Activated CD8-positive, alpha-beta memory T cell treated with anti-CD3 and anti-CD28 coated beads, Interleukin-2, amount 50 U/mL, for 24 hours (primary cell): ENCODE measurements at regions not wholly inside any gene's neighbourhood (a gene's known extent, or its start where the extent isn't known, plus 50 kb on each side); places are given as distances from the start of the nearest gene placed in this dataset.

Experiments used
- DNase-seq: peaks from one replicate; pipeline ENCODE4 v3.0.0-alpha.2; 2020; ENCODE audit errors: extremely low read depth

DNA sequence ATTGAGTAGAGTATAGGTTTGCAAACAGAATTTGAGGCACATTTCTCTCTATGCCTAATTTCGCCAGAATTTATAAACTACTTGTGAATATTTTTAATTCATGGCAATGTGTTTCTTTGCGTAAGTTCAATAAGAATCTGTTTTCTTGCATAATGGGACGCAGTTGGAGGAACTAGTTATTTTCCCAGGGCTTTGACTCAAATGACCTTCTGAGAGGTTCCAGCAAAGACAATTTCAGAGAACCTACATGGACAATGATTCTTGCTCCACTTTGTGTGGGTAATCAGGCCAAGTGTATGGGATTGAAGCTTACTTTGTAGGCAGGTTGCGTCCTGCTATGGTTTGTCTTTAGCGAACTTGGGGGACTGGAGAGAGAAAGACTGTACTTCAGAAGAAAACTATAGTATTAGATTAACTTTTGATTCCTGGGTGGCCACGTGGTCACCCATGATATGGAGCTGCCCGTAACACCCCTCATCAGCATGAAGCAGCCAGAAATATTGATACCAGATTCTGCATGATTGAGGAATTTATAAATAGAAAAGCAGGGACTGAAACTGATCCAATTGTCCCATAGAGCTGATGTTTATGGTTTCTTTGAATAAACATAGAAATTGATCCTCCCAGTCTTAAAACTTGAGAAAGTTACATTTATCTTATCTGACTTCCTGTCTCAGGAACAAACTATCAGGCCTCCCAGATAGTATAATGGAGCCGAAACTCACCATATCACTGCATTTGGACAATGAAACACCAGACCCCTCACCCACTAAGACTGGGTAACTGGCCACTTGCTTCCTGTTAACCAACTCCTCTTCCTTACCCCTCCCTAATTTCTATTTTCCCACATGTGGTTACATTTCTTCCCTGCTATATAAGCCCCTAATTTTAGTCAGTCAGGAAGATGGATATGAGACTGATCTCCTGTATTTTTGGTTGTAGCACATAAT, 815.3 kb upstream of the HS6ST1 start:
- no peak for DNase-seq

DNA sequence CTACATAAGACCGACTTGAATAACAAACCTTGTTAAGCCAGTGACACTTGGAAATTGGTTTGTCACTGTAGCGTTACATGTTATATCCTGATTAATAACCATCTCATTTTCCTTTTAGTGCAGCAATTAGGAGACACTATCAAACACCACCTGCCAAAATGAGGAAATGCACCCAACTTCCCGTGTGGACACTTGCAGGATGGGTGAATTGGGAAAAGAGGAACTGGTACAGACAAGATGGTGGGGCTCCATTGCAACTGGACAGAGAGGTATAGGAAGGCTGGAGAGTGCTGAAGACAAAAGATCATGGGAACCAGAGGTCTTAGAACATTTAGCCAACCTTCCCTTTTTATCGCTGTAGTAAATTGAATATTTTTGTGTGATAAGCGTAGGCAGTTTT, 816.3 kb upstream of the HS6ST1 start:
- no peak for DNase-seq

DNA sequence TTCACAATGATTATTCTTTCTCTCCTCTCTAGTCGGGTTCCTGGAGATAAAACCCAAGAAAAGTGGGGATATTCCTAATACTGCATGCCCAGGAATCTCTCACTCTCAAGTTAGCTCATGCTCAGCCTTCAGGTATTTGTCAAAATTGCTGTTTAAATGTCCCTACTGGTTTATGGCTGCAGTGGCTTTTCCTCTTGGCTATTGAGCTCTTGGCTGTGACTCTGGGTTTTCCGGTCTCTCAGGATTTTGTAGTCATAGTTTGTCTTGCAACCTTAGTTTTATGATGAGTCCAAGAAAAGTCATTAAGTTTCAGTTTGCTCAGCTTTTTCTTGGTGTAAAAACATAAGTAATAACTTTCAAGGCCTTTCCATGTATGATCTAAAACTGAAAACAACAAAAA, 820.7 kb upstream of the HS6ST1 start:
- no peak for DNase-seq

DNA sequence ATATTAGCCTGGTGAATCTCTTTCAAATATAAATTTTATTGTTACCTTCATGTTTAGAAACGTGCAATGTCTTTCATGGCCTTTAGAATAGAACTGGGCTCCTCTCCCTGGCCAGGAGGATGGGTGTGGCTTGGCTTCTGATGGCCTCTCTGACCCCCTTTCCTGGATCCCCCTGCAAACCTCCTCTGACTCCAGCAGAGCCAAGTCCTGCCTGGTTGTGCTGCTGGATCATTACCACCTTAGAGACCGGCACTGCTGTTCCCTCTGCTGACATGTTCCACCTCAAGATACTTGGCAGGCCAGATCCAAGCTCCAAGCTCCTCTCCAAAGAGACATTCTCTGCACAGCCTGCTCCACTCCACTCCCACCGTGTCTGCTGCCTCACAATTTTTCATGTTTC, 823.8 kb upstream of the HS6ST1 start:
- DNase-seq = no peak

DNA sequence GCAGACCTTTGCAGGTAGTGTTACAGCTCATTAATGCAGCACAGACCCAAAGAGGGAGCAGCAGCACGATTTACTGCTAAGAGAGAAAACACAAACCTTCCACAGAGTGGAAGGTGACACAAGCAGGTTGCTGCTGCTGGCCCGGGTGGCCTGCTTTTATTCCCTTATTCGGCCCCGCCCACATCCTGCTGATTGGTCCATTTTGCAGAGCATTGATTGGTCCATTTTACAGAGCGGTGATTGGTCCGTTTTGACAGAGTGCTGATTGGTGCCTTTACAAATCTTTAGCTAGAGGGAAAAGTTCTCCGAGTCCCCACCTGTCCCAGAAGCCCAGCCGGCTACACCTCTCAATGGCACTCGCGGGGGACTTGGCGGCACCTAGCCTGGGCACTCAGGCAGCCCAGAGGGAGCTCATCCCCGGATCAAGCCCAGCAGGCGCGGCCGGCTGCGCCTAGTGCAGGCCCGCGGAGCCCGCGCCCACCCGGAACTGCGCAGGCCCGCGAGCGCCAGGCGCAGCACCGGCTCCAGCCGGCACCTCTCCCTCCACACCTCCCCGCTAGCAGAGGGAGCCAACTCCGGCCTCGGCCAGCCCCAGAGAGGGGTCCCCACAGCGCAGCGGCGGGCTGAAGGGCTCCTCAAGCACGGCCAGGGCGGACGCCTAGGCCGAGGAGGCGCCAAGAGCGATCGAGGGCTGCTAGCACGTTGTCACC, 825.6 kb upstream of the HS6ST1 start:
- DNase-seq = no peak

DNA sequence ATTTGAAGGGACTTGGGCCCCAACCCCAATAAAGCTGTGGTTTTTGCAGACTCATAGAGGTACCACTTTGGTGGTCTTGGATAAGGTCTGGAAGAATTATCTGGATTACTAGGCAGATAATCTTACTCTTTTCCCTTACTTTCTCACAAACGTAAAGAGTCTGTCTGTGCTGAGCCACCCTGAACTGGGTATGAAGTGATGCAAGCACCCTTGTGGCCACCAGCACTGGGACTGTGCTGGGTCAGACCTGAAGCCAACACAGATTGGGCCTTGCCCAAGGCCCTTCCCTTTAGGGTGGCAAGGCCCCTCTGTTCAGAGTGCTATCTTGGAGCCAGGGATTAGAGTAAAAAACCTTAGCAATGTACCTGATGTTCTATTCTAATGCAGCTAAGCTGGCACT, 827.0 kb upstream of the RAB6C start:
- no peak for DNase-seq

DNA sequence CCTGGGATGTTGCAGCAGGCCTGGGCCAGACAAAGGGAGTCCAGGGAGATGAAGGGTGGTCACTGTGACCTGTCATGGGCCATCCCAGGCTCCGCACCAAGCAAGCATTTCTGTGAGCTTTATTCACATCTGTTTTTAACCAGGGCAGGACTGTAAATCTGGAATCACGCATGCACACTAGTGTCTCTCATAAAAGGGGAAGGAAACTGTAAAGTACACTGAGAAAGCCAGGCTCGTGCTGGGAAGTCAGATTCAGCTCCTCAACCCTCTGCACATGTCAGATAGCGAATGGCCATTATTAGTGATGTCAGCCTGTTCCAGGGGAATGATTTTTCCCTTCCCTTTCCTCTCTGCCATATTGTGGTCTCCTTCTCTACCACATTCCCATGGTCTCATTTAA, 818.6 kb upstream of the RAB6C start:
- DNase-seq = no peak

DNA sequence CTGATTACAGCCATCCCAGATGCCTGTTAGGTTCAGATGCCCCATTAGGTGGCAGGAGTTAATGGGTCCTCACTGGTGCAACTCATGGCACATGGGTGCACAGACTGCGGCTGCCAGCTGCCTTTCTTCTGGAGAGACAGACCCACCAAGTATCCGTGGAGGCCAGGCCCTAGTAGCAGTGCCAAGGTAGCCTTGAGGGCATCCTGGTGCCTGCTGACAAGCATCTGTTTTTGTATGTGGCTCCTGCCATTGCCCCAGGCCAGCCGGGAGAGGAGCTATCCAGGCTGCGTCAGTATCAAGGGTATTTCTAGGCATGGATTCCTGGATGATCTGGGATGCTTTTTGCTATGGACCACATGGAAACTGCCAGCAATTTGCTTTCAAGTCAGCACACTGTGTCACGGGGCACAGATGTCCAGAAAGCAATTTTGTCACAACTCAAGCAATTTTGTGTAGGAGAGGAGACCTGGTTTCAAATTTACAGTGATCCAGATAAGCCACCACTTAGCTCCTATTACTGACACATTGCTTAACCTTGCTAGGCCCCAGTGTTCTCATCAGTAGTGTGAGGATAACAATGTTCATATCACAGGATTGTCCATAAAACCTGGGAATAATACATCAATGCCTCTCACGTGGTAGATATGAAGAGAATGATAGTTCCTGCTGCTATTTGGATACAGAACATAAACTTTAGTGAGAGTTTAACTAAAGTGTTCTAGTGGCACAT, 815.1 kb upstream of the RAB6C start:
- DNase-seq = no peak

DNA sequence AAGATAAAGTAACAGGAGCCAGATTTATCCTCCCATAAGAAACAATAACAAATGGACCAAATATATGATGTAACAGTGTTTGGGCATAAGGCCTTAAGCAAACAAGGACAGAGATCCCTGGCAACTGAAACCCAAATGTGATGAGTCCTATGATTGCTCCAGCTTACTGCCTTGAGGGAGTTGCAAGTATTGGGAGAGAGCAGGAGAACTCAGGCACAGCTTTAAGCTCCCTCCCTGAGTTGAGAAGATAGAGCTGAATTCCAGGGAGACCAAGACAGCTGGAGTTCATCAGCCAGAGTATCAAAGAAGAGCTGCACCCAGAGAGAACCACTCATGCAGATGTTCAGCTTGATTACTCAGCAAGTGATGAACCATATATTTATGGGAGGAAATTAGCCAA, 814.5 kb upstream of the RAB6C start:
- DNase-seq = no peak

DNA sequence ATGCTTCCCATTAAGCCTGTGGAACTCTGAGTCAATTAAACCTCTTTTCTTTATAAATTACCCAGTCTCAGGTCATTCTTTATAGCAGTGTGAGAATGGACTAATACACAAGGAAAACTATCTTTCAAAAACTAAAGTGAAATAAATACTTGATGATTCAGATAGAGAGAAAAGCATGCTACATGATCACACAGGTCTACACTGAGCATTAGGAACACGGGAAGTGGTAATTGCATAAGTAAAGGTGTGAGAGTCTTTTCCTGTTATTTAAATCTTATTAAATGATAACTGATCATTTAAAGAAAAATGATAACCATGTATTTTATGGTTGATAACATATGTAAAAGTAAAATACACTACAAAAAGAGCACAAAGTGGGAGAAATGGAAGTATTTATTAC, 812.0 kb upstream of the RAB6C start:
- DNase-seq = no peak

DNA sequence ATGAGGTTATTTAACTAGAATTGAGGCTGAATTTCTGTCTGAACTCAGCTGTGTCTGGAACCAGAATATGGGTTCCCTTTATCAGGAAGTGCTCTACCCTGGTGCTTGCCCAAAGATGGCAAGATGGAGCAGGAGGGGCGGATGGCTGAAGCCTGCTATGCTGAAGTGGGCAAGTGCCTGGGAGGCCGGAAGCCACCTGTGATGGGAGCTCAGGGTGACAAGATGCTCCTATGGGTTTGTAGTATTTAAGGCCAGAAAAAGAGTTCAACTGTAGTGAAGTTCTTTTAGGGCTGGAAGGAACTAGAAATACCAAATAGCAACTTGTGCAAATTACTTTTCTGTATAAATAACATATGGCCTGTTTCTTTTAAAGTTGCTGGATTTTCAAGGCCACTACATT, 808.9 kb upstream of the RAB6C start:
- DNase-seq = no peak

DNA sequence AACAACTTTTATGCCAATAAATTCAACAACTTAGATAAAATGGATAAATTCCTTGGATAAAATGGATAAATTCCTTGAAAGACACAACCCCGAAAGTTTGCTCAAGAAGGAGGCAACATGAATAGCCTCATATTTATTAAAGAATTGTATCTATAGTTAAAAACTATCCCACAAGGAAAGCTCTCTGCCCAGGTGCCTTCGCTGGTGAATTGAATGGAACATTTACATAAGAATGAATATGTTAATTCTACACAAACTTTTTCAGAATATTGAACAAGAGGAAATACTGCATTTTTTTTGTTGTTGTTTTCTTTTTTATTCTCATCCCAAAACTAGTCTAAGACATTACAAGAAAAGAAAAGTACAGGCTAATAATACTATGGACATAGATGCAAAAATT, 805.3 kb upstream of the RAB6C start:
- DNase-seq = no peak

DNA sequence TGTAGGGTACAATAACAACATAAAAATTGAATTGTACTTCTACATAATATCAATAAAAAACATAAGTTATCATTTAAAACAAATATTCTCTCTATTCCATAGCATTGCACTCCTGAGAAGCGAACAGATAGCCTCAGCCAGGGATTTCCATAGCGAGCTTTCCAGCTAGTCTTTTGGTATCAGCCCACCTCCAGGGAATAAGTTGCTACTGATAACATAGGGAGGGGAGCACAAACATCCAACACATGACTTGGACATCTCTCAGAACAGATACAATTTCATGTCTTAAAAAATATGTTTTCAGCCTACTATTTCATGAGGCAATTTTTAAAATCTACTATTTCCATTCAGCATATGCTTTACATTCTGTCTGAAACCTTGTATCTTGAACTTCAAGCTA, 804.4 kb upstream of the RAB6C start:
- DNase-seq = no peak

DNA sequence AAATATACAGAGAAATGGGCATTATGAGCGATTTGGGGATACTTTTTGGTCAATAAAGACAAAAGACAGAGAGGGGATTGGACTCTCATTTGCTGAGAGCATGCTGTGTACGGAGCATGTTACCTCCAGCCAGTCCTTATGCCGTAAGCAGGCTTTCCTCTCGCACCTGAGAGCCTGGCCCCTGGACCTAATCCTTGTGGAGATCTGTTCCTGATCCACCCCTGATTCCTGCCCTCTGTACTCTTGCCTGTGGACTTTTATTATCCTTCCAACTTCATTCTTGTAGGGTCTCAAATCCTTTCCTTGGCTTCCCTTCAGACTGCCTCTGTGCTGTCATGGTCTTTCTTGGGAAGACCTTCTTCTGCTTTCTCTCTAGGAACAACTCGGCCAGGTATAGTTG, 803.1 kb upstream of the RAB6C start:
- no peak for DNase-seq

DNA sequence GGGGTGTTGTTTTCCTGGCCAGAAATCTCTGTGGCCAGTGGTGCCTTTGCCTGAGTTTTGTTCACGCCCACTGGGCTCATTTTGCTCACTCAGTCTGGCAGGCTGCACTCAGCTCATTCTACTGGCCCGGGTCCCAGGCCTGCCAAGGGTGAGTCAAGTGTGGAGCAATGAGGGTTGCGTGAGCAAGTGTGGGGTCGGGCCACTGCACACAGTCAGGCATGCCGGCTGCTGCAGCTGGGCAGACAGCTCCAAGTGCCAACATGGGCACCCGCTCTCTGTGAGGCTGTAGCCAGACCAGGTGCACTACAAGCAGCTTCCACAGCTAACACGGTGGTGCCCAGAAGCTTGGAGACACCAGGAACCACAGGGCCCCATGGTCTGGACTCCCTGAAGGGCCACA, 801.1 kb upstream of the RAB6C start:
- DNase-seq = no peak

DNA sequence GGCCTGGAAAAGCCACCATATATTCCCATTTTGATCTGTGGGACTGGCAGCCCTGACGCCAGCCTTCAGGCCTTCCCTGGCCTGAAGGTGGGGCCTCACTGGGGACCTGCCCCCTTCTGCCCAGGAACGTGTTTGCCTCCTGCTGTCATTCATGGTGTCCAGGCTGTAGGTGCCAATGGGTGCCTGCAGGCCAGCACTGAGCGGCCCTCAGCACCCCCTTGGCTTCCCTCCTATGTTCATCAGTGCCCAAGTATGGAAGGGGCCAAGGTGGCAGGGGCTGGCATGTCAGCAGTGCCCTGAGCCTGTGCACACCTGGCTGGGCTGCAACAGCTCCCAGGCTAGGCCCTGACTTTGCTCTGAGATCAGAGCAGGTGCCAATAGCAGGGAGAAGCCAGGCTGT, 800.3 kb upstream of the RAB6C start:
- DNase-seq = no peak

DNA sequence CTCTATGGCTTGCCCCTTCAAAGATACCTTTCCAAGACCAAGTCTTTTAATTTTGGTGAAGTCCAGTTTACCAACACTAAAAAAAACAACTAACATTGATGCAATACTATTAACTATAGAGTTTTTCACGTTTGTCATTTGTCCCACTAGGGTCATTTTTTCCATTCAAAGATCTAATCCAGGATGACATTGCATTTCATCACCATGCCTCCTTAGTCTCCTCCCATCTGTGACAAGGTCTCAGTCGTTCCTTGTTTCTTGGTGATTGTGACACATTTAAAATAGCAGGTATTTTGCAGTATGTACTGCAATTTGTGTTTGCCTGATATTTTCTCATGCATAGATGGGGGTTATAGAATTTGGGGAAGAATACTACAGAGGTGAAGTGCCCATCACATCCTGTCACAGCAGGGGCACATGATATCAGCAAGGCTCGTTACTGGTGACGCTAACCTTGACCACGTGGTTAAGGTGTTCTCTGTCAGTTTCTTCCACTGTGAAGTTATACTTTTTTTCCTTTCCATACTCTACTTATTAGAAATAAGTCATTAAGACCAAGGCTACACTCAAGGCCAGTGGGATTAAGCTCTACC, 799.2 kb upstream of the RAB6C start:
- DNase-seq = no peak

DNA sequence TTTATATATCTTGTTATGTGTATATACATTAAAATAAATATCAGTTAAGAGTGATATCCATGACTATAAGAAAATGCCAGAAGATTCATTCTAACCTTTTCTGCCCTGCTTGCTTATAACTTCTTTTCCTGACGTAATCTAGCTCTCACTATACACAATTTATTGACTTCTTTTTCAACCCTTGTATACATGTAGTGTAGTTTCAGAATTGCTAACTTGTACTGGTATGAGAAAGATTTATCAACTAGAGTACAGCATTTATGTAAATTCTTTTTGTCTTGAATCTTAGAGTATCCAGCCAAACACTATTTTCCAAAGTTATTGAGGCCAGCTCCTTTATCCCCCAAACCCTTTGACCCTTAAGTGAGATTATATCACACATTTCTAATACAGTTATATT, 798.0 kb upstream of the RAB6C start:
- DNase-seq = no peak

DNA sequence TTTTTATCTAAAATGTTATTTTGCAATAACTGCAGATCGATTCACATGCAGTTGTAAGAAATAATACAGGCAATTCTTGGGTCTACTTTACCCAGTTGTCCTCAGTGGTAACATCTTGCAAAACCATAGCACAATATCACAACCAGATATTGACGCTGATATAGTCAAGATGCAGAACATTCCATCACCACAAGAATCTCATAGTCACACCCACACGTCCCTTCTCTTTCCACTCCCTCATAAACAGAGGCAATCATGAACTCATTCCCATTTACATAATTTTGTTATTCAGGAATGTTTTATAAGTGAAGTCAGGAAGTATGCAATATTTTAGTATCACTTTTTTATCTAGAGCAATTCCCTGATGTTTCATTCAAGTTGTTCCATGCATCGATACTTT, 797.5 kb upstream of the RAB6C start:
- no peak for DNase-seq

DNA sequence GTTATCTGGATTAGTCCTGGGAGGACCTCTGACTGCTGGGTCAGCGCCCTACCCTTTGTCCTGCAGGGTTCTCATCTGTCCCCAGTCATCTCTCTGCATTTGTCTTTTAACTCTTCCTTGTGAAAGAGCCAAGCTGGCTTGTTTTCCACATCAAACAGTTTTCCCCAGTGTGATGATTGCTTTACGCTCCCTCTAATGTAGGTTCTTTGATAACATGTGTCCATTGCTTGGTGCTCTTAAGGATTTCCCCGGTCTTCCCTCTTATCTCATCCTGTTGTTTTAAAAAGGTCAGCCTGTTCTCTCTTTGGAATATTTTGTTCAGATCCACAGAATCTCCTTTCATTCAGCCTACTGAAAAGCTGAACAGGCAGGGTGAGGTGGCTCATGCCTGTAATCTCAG, 792.1 kb upstream of the RAB6C start:
- DNase-seq = no peak

DNA sequence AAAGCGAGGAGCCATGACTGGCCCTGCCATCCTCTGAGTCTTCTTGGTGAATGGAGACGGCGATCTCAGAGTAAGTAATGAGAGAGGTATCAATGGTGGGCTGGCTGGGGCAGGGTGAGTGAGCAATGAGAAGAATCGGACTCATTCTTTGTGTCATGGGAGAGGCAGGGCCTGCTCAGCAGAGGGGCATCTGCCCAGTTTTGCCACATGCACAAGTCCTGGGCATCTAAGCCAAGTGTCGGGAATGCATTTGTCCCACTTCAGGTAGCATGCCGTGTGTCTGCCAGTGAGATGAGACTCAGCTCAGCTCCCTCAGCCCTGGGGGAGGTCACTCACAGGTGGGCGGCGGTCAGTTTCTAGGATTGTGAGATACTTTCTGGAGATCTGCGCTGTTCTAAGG, 791.0 kb upstream of the RAB6C start:
- DNase-seq = no peak

DNA sequence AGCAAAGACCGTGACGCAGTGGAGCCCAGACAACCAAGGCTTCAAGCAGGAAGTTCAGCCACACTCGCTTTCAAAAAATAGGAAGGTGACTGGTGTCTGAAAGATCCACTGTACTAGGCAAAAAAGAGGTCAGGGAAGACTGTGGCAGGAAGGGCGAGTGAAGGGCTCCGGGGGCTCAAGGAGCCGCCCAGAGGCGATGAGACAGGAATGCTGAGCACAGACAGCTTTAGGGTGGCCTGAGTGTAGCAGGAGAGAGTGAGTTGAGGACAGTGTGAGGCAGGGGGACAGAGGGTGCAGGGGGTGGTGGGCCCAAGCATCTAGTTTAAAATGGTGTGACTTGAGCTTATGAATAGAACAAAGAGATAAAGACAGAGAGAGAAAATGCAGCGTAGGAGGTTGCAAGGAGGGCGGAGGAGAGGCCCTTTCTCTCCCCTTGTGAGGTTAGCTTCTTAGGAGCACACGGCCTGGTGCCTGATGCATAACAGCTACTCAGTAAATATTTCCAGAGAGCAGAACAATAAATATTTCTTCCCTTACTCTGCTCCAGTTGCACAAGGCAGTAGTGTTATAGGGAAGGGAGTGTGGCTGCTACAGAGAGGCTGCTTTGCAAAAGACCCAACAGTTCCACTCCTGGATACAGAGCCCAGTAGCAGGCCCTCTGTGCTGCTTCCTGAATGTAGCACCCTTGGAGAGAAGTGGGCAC, 789.7 kb upstream of the RAB6C start:
- DNase-seq = no peak
